ENCODE measurements at regions not wholly inside any gene's neighbourhood (a gene's known extent, or its start where the extent isn't known, plus 50 kb on each side); places are given as distances from the start of the nearest gene placed in this dataset.
A peak's percentile ranks its signal among the peaks of the same experiment; 100 is the strongest.

DNA sequence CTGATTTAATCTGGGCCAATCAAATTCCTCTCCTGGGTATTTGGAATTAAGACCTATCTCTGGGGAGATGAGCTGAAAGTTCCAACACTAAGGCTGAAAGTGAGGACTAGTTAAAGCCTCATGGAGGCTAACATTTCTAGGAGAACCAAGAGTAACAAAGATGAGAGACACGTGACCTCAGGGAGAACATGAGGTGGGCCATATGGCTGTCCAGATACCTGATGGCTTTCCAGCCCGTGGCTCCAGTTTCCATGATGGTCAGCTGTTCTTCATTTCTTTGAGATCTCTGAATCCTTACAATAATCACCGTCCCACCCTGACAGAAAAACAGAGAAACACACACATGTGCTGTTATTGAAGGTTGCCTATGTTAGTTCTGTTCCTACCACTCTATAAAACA is 66.1 kb downstream of the LEPR start:
- DNase-seq: no peak

DNA sequence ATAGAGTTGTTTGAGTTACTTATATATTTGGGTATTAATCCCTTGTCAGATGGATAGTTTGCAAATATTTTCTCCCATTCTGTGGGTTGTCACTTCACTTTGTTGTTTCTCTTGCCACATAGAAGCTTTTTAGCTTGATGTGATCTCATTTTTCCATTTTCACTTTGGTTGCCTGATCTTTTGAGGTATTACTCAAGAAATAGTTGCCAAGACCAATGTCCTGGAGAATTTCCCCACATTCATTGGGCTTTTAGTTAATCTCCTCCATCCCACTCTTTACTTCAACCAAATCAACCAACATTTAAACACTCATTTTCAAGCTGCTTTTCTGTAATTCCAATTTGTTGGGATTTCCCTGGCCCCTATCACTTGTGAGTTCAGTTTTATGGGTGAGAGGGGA is 69.0 kb downstream of the LEPR start:
- no peak for DNase-seq

DNA sequence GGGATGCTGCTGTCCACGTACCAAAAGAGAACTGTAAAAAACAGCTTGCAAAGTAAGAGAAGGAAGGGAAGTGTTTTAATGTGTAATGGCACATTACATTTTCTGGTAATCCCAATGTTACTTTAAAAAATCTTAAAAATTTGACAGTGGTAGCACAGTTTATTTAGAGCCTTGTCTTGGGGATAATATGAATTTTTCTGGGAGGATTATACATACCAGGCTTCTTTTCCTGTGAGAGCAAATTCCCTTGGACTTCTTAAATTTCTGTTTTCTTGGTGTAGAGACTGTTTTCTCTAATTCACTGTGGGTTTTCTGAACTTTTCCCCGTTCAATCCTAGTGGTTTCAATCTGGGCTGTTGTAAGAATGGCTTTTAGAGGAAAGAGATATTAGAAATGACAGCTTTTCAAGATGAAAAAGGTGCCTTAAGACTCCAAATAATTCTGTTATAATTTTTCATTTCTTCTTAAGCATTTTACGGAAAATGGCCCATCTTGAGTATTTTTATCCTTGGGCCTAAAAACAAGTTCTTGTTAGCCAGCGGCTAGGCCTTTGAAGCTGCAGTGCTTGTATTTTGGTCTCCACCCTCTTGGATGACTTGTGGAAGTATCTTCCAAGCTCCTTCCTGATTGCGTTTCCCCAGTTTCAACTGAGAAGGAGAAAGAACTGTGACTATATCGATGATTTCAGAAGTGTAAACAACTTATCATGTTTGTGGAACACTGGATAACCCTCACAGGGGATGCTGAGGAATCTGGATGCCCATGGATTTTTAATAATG is 70.0 kb downstream of the LEPR start:
- DNase-seq: no peak

DNA sequence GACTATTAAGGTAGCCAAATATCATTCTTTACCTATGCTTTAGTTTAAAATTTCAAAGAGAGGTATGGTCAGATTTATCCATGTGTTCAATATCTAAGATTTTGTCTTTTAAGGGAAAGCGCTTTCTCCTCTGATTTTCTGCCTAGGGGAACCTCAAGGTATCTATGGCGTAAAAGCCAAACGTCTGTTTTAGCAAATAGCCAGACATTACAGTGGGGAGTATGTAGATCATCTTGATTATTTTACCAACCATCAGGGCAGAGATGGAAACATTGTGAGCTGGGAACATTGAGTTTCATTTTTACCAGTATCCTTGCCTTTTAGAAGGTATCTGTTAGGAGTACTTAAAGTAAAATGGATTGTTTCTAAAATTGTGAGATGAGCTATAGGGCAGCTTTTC is 71.0 kb downstream of the LEPR start:
- no peak for DNase-seq

DNA sequence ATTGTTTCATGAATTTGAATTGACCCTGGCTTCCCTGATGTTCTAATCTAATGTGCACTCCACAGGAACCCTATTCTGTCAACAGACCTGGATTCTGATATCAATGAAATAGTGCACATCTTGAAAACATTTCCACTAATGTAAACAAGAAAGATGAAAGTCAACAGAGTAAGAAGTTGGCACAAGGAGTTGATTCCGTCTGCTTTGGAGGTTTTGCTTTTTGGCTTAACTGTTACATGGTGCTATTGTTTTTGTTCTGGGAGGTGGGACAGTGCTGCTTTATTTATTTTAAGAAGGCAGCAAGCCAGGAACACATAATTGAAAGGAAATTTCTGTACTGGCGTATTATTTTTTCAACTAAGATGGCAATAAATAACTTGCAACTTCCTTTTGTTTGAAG is 73.3 kb downstream of the LEPR start:
- DNase-seq: no peak

DNA sequence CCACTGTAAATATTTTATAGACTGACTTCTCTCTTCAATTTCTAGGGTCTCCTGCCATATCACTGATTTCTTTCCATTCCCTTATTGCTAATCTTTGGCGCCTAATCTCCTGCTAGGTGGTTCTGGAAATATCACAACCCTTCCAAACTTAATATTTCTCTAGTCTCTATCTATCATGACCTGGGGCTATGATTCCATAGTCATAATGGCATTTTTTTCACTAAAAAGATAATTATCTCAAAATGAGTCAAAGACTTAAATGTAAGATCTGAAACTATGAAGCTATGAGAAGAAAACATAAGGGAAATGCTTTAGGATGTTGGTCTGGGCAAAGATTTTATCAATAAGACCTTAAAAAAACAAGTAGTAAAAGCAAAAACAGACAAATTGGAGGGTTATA is 74.2 kb downstream of the LEPR start:
- DNase-seq: no peak

DNA sequence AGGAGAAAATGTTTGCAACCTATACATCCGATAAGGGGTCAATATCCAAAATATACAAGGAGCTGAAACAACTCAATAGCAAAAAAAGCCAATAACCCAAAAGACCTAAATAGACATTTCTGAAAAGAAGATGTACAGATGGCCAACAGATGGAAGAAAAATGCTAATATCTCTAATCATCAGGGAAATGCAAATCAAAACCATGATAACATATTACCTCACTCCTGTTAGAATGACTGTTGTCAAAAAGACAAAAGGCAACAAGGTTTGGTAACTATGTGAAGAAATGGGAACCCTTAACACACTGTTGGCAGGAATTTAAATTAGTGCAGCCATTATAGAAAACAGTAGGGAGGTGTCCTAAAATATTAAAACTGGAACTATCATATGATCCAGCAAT is 74.7 kb downstream of the LEPR start:
- no peak for DNase-seq

DNA sequence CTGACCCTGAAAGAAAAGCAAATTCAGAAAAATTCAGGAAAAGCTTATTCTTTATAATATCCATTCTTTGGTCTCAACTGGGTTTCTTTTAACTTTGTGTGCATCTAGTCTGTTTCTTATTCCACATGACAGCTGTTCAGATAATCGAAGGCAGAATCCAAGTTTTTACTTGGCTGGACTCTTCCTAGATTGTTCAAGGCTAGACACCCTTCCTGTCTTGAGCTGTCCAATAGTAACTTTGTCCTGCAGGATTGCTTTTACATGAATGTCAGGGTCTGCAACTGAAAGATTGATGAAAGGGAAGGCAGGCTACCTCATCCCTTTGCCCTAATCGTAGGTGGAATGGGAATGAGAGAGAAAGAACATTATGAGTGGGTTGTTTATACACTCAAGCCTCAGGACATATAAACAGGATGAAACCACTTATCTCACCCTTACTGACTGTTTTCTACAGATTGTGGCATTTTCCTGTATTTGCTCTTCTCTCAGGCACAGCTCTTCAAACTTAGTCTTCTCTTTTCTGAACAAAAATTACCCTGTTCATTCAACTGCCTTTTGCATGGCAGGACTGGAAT is 76.9 kb downstream of the LEPR start:
- DNase-seq: no peak

DNA sequence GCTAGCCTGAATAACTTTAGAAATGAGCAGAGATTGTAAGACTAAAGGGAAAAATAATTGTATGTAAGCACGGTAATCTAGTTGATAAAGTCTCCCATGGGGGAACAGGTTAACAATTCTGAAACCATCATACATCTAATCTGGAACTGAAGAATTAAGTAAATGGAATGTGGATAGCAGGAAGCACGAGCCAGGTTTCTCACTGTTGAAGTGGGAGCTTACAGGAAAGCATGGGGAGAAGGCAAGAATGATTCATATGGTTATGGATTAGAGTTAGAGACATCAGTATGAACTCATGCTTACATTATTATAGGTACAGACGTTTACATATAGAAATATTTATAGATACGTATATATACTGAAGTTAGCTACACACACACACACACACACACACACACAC is 83.0 kb downstream of the LEPR start:
- DNase-seq: no peak

DNA sequence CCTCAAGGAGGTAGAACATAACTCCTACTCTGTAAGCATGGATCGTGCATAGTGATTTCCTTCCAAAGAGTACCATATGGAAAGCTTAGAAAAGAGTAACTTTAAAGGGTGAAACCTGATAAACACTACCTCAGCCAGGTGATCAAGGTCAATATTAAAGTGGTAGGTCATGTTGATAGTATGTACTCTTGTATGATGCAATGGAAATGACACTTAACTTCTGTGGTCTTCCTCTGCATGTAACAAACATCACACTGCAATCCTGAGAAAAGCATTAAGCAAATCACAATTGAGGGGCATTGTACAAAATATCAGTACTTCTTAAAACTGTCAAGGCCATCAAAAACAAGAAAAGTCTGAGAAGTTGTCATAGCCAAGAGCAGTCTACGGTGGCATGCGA is 83.8 kb downstream of the LEPR start:
- no peak for DNase-seq

DNA sequence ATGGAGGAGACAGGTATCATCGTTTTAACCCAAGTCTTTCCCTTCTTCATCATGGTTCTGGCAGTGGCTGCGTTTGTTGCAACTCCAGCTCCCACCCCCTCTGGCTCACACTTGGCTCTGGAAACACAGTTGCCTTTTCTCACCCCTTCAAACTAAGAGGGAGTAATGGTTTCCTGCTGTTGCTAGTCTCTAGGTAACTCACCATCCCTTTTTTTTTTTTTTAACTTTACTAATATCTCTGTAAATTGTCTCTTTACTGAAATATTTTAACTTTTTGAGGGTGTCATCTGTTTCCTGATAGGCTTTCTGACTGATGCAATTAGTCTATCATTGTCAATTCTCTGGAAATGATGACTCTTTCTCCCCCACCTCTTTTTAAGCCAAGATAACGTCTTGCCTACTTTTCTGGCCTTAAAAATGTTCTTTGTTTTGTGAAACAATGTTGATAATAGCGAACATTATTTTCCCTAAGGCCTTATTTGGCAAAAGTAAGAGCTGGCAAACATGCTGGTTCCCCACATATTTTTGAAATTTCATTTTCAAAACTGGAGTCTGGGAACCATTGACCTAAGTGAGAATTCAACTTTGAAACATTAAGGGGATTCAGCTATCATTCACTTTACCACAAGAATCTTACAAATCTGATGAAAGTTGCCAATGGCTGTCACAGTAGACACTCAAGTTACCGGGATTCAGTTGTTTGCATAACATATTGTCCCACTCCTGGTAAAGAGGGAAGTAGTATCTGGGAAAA is 85.3 kb downstream of the LEPR start:
- DNase-seq: no peak

DNA sequence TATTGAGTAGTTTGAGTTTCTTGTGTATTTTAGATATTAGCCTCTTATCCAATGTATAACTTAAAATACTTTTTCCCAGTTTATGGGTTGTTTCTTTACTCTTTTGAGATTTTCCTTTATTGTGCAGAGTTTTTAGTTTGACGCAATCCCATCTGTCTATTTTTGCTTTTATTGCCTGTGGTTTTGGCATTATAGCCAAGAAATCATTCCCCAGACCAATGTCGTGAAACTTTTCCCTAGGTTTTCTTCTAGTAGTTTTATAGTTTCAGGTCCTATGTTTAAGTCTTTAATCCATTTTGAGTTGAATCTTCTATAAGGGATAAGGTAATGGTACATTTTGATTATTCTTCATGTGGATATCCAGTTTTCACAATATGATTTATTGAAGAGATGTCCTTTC is 87.6 kb downstream of the LEPR start:
- DNase-seq: no peak

DNA sequence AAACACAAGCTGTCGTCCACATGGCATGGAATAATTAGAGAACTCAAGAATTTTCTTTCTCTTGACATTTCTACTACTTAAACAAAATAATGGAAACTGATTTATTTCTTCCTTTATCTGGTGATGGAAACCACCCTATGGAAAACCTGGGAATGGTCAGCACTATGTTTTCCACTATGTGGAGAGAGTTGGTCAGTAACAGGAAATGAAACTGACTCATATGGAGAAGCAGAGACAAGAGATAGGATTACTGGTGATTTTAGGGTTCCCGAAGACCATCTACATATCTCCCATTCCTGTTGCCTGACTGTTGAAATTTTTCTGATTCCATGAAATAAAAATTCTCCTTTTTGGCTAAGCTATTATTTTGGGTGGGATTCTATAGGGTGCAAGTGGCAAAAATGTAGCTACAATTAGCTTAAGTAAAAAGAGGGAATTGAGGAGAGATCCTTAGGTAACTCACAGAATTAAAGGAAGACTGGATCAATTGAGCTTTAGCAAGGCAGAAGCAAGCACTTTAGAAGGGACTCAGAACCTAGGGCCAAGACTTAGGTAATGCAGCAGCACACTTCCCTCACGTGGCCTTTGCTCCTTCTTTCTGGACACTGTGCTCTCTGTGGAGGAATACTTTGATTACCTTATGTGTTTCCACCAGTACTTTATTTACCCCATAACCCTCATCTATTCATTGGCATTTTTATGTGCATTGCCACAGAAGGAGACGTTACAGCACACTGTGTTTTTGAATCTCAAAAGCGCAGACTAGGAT is 89.6 kb downstream of the LEPR start:
- peak in 2 of 4 experiments; percentile 3 to 5 for DNase-seq

DNA sequence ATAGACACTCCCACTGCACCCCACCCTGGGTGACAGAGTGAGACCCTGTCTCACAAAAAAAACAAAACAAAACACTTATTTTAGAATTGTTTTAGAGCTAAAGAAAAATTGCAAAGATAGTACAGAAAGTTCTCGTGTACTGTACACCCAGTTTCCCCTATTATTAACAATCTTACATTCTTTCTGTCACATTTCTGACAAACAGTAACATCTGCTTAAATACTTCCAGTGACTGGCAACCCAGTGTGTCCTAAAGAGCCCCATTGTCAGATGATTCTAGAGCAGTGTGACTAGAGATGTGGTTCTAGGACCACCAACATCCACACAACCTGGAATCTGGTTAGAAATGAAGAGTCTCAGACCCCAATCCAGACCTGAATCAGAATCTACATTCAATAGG is 90.5 kb downstream of the LEPR start:
- DNase-seq: no peak

DNA sequence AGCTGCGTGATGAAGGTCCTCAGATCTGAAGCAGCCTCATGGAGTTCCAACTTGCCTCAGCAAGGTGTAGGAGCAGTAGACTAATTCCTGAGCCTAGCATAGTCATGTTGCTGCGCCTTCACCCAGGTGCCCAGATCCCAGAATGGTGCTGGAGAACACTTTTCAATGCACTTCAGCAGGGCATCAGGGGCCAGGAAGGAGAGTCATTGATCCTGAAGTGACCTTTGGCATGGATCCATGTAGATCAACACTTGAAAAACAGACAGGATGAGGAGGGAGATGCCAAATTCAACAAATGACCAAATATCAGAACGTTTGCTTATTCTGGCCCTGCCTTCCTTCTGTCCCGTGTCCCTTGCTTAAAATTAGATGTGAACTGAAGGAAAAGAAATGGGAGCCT is 91.9 kb downstream of the LEPR start:
- no peak for DNase-seq

DNA sequence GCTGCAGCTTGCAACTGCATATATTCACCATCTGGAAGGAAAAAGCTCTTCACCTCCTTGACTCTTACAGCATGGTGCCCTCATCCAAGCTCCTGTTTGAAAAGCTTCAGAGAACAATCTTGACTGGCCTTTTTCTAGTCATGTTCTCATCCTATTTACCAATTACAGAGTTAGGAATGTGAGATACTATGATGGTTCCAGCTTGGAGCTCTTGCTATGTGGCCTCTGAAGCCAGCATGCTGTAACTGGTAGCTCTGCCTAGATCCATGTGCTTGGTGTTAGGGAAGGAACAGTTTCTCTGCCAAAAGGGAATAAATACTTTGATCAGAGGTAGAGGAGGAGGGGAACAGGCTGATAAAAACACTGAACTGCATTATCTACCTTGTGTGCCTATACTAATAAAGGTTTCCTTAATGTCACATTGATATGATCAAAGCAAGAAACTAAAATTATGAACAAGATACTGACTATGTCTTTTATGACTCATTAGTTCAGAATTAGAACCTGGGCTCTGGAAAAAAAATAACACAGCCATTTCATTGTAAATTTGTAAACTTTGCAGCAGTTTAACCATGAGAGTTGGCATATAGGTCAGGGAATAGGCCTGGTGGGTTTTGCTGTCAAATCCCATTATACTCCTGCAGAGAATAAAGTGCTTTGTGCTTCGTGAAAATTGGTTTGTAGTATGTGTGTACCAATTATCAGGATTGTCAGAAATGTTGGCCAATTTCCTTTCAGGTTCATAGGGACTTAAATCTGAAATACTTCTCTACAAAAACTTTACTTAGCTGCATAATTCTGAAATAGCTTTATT is 92.7 kb downstream of the LEPR start:
- DNase-seq: no peak

DNA sequence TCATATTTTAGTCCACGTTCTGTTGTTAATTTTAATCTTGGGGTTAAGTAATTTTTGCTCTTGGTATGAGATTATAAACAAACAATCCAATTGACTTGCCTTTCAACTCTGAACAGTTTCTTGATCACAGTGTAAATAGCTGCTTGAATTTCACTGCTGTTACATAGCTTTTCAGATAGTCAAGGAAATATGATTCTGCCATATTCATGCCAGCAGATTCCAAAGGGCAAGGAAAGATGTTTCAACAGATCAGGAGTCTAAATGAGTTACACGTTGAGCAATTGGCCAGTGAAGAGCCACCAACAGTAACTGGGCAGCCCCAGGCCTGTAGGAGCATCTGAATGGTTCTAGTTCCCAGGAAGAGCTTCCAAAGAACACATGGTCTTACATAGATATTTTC is 93.6 kb downstream of the LEPR start:
- DNase-seq: no peak

DNA sequence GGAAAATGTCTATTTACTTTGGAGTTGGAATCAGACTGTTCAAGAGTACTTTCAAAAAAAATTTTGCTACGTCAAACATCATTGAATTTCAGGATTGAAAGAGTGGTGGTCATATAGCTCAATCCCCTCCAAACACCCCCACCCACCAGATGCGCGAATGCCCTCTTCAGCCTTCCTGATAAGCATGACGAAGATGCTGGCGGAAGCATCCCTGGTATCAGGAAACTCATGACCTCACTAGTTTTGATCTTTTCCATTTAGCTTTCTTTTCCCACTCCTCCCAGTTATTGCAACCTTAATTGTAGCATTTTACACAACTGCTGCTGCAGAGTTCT is 104.4 kb downstream of the LEPR start:
- DNase-seq: no peak

DNA sequence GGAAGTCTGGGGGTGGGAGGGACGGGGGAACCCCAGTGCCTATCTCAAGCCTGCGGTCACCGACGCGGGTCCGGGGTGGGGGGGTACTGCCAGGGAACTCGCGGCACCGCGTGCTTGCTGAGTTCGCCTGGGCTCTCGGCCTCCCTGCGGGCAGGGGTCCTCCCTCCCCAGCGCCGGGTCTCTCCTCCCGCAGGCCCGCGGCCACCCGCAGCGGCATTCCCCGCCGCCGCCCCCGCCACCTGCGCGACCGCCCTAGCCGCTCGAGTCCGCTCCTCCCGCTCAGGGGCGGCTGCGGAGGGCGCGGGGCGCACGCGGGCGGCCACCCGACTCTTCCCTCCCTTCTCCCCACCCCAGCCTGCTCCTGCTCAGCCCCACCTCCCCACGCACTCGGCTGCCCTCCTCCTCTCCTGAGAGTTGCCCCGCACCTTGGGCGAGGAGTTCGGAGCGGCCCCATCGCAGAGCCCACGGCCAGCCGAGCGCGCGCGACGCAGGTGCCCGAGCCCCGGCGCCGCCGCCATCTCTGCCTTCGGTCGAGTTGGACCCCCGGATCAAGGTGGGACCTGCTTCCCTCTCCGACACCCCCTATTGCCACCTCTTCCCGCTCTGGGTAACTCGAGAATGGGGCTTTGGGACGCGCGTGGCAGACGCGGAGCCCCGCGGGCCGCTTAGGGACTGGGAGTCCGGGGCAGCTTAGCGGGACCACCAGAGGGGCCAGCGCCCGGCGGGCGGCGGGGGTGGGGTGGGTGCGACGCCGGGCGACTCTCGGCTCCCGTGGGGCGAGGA is 105.0 kb downstream of the LEPR start:
- DNase-seq: peak in 1 of 4 experiments; percentile 6

DNA sequence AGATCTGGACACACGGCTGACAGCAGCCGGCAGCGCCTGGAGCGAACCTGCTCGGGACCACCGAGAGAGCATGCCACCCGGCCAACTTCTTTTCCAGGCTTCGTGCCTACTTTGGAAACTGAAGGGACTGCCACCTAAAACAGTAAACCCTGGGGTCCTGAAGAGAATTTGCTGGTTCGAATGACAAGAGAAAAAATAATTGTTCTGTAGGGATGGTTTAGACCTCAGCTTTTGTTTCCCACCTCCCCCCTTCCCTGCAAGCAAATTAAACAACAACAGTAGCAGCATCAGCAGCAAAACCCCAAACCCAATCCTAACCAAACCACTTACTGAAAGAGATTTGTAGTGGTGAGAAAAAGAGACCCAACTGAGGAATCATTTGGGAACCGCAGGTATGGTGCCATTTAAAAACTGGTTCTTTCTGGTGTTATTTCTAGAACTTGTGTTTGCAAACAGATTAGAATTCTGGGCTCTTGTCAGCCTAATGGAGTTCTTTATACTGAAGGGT is 105.6 kb downstream of the LEPR start:
- DNase-seq: no peak

DNA sequence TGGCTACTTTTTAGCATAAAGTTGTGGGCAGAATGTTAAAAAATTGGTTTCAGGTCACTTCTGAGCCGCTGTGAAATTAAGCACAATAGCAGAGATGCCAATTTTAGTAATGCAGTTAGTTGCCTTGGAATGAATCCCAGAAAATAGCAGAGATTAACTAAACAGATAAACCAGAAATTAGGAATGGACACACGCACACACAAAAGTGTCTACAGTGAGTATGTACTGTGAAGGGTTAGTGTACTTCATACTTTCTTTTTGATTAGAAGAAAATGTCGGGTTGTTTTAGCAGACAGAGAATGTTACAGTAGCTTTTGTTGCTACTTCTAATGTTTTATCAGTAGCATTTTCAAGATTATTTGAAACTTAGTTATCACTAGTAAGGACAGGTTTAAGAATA is 106.7 kb downstream of the LEPR start:
- DNase-seq: no peak

Data from suppressor macrophage (primary cell).